ENCODE measurements at regions not wholly inside any gene's neighbourhood (a gene's known extent, or its start where the extent isn't known, plus 50 kb on each side); places are given as distances from the start of the nearest gene placed in this dataset.

DNA sequence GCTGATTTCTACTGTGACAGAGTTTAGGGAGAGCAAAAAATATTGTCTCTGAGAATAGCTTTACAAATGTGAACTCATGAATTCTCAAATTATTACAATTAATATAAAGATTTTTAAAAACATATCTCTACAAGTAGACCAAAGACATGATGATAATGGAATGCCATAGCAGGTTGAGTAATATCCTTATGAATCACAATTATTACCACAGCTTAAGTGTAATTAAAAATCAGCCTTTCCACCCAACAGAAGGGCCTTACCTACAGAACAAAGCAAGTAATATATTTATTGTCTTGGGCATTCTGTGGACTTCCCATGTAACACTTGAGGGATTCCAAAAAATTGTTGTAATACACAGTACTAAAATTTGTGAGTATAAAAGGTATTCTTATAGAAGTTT, 1099.6 kb upstream of the GJE1 start:
- TF ChIP-seq, protein P1, sequence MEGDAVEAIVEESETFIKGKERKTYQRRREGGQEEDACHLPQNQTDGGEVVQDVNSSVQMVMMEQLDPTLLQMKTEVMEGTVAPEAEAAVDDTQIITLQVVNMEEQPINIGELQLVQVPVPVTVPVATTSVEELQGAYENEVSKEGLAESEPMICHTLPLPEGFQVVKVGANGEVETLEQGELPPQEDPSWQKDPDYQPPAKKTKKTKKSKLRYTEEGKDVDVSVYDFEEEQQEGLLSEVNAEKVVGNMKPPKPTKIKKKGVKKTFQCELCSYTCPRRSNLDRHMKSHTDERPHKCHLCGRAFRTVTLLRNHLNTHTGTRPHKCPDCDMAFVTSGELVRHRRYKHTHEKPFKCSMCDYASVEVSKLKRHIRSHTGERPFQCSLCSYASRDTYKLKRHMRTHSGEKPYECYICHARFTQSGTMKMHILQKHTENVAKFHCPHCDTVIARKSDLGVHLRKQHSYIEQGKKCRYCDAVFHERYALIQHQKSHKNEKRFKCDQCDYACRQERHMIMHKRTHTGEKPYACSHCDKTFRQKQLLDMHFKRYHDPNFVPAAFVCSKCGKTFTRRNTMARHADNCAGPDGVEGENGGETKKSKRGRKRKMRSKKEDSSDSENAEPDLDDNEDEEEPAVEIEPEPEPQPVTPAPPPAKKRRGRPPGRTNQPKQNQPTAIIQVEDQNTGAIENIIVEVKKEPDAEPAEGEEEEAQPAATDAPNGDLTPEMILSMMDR (IDR thresholded peaks at IDR 0.05): no peak
- TF ChIP-seq EP300 (IDR thresholded peaks at IDR 0.05): no peak
